Activated naive CD4-positive, alpha-beta T cell treated with anti-CD3 and anti-CD28 coated beads, Interleukin-2, amount 10 ng/mL, durations not matched to agents 7 days and 5 days (primary cell): ENCODE measurements at regions not wholly inside any gene's neighbourhood (a gene's known extent, or its start where the extent isn't known, plus 50 kb on each side); places are given as distances from the start of the nearest gene placed in this dataset.
"Not testable (repeated sequence)": the region's sequence is repeated elsewhere in the genome, so short reads cannot be mapped to it uniquely, and the experiment has no call there.

Experiments used
- CTCF ChIA-PET: fragments of 350-600 bp; sonication (Branson Sonifier 250); formaldehyde crosslinking; loops from one replicate; lab custom pipeline; 2021; ENCODE audit warnings: antibody characterized with exemption; lab: Charles Lee
- DNase-seq: peaks from one replicate; pipeline ENCODE4 v3.0.0-alpha.2; 2020
- H3K27ac Mint-ChIP-seq: one replicate; pipeline ENCODE4 v1.8.0; 2021; ENCODE audit warnings: mild to moderate bottlenecking, moderate library complexity, mixed read lengths
- H3K27me3 Mint-ChIP-seq: one replicate; pipeline ENCODE4 v1.8.0; 2021; ENCODE audit warnings: mild to moderate bottlenecking, mixed read lengths
- H3K36me3 Mint-ChIP-seq: one replicate; pipeline ENCODE4 v1.8.0; 2021; ENCODE audit warnings: mixed read lengths
- H3K4me1 Mint-ChIP-seq: one replicate; pipeline ENCODE4 v1.8.0; 2021; ENCODE audit warnings: mixed read lengths
- H3K4me3 Mint-ChIP-seq: one replicate; pipeline ENCODE4 v1.8.0; 2021; ENCODE audit warnings: mild to moderate bottlenecking, moderate library complexity, mixed read lengths
- H3K9me3 Mint-ChIP-seq: one replicate; pipeline ENCODE4 v1.8.0; 2021; ENCODE audit warnings: mixed read lengths

DNA sequence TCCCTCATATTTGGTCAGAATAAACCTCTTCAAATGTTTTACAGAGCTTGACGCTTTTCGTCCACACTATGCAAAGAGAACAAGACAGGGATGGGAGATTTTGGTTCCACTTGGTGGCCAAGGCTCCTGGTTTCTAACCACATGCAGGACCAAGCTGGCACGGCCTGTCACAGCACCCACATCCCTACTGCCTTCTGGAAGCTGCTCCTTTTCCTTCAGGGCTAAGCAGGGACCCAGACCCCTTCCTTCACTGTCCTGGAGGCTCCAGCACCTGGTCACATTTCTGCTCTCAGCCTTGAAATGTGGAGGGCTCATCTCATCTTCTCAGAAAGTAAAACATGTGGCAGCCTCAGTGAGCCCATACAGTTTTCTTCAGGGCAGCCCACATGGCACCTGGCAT is 50.4 kb upstream of the ARHGEF7 start:
- no peak overlapping the region for H3K4me3 Mint-ChIP-seq
- no peaks in the 10 kb centered on the region for H3K36me3 Mint-ChIP-seq
- CTCF ChIA-PET = no interaction called here
- H3K27me3 Mint-ChIP-seq = peaks cover 43% of the 10 kb centered on the region
- peaks cover 9% of the 10 kb centered on the region for H3K4me1 Mint-ChIP-seq
- no peak for DNase-seq
- H3K27ac Mint-ChIP-seq = no peak overlapping the region
- no peaks in the 10 kb centered on the region for H3K9me3 Mint-ChIP-seq

DNA sequence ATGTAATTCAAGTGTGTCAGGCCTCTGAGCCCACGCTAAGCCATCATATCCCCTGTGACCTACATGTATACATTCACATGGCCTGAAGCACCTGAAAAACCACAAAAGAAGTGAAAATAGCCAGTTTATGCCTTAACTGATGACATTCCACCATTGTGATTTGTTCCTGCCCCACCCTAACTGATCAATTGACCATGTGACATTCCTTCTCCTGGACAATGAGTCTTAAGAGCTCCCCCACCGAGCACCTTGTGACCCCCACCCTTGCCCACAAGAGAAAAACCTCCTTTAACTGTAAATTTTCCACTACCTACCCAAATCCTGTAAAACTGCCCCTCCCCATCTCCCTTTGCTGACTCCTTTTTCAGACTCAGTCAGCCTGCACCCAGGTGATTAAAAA is 52.1 kb upstream of the ARHGEF7 start:
- Mint-ChIP-seq H3K27ac (no peak overlapping the region), H3K4me1 (peaks cover 9% of the 10 kb centered on the region), H3K36me3 (no peaks in the 10 kb centered on the region), H3K27me3 (peaks cover 50% of the 10 kb centered on the region), H3K4me3 (no peak overlapping the region), H3K9me3 (no peaks in the 10 kb centered on the region)
- DNase-seq = no peak
- CTCF ChIA-PET = no interaction called here

DNA sequence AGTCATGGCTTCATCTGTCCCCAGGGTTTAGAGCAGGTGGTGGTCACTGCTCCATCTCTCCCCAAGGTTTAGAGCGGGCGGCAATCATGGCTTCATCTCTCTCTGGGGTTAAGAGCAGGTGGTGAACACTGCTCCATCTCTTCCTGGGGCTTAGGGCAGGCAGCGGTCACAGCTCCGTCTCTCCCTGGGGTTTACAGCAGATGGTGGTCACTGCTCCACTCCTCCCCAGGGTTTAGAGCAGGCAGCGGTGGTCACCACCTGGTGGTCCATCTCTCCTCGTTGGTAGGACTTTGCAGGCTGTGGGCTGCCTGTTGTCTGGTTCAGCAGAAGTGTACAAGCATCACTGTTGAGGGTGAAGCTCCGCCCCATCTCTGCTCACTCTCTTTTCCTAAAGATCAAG is 52.8 kb upstream of the ARHGEF7 start:
- no peak for DNase-seq
- Mint-ChIP-seq H3K27ac (no peak overlapping the region), H3K9me3 (no peaks in the 10 kb centered on the region), H3K36me3 (no peaks in the 10 kb centered on the region), H3K4me3 (no peak overlapping the region), H3K27me3 (peaks cover 46% of the 10 kb centered on the region), H3K4me1 (peaks cover 5% of the 10 kb centered on the region)
- CTCF ChIA-PET = no interaction called here

DNA sequence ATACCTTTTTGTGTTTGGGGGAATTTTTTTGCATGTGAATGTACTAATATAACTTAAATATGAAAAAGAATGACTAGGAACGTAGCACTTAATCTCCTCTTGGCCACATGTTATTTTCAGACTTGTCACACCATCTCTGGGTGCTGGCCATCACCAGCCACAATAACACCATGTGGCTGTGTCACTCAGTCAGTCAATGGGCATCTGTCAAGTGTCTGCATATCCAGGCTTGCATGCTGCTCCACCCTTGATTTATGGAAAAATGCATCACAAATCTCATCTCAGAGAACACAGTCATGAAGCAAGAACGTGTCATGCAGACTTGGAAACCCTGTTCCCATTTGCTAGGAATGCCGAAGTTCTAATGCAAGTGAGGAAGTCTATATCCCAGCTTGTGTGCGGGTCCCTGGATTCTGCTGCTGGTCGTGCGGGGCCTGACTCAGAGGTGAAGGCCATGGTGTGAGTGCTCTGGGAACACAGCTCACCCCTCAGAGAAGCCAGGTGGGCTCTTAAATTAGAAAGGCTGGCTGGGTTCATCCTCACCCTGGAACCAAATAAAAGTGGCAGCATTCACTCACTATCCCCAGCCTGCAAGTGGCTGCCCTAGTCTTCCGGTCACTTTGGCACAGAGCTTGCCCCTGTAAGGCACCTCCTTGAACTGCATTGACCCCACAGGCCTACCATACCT is 53.6 kb upstream of the ARHGEF7 start:
- no peaks in the 10 kb centered on the region for H3K36me3 Mint-ChIP-seq
- peaks cover 42% of the 10 kb centered on the region for H3K27me3 Mint-ChIP-seq
- no peak overlapping the region for H3K4me3 Mint-ChIP-seq

DNA sequence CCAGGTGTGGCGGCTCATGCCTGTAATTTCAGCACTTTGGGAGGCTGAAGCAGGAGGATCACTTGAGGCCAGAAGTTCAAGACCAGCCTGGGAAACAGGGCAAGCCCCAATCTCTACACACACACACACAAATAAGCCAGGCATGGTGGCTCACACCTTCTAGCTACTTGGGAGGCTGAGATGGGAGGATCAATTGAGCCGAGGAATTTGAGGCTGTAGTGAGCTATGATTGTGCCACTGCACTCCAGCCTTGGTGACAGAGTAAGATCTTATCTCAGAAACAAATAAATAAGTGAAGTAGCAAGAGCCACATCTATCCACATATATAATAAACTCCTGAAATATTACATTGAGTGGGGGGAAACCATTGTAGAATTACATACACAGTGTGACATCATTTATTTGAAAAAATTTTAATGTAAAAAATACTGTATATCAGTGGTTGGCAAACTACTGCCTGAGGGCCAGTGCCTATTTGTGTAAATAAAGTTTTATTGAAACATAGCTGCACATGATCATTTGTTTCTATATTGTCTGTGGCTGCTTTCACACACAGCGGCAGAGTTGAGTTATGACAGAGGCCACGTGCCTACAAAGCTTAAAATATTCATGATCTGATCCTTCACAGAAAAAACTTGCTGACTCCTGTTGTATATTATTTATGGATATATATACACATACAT is 54.7 kb upstream of the ARHGEF7 start:
- Mint-ChIP-seq H3K36me3 (no peaks in the 10 kb centered on the region), H3K9me3 (no peaks in the 10 kb centered on the region), H3K27me3 (peaks cover 32% of the 10 kb centered on the region), H3K4me3 (no peak overlapping the region), H3K4me1 (no peaks in the 10 kb centered on the region), H3K27ac (no peak overlapping the region)
- DNase-seq = no peak
- CTCF ChIA-PET = interaction anchor here (1.0 kb wide), 1 partner anchor 9 kb away, joined by 4 read pairs; no protein-coding TSS in a partner anchor

More for the DNA sequence above, 53.6 kb upstream of the ARHGEF7 start:
- DNase-seq = no peak
- H3K9me3 Mint-ChIP-seq = no peaks in the 10 kb centered on the region
- no peak overlapping the region for H3K27ac Mint-ChIP-seq
- CTCF ChIA-PET = no interaction called here
- H3K4me1 Mint-ChIP-seq = peaks cover 2% of the 10 kb centered on the region

DNA sequence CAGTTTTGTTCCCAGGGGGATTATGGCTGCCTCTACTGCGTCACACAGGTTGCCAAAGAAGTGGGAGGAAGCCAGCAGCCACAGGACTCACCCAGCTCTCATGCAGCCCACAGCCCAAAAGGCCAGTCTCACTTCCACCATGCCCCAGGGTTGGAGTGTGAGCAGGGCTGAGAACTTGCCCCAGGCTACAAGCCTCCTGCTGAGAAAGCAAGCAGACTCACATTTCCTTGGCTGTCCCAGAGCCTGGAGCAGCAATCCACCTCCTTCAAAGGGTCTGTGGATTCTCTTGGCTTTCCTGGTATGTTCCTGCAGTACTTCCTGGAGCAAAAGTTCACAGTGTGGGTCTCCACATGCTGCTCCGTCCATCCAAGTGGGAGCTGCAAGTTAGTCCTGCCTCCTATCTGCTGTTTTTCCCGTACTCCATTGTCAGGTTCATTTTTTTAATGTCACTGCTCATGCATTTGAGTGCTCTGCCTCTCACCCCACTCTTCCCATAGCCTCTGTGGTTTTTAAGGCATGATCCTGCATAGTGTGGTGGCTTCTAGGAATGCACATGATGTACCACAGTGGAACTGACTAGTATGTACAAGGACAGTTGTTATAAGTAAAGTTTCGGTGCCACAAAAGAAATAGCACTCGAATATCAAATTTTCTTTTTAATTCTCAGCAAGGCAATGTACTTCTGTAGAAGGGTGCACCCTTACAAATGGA is 56.2 kb upstream of the ARHGEF7 start:
- Mint-ChIP-seq H3K27ac (no peak overlapping the region), H3K9me3 (no peaks in the 10 kb centered on the region), H3K27me3 (peaks cover 25% of the 10 kb centered on the region), H3K36me3 (no peaks in the 10 kb centered on the region), H3K4me3 (no peak overlapping the region), H3K4me1 (no peaks in the 10 kb centered on the region)
- CTCF ChIA-PET = interaction anchor here (2.2 kb wide), 1 partner anchor 9 kb away, joined by 8 read pairs; no protein-coding TSS in a partner anchor
- DNase-seq = no peak

DNA sequence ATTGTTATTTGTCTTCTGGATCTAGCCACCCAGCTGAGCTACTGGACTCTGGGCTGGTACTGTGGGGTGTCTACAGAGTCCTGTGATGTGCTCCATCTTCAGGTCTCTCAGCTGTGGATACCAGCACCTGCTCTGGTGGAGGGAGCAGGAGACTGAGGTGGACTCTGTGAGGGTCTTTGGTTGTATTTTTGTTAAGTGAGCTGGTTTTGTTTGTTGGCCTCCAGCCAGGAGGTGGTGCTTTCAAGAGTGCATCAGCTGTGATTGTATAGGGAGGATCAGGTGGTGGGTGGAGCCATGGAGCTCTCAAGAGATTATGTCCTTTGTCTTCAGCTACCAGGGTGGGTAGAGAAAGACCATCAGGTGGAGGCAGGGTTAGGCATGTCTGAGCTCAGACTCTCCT is 56.8 kb upstream of the ARHGEF7 start:
- H3K36me3 Mint-ChIP-seq, H3K4me1 Mint-ChIP-seq, H3K9me3 Mint-ChIP-seq, DNase-seq, H3K4me3 Mint-ChIP-seq, H3K27ac Mint-ChIP-seq: not testable (repeated sequence)
- CTCF ChIA-PET = interaction anchor here (0.7 to 2.2 kb wide), 2 partner anchors 9 to 465 kb away, joined by 3 to 8 read pairs; no protein-coding TSS in a partner anchor
- peaks cover 29% of the 10 kb centered on the region for H3K27me3 Mint-ChIP-seq

DNA sequence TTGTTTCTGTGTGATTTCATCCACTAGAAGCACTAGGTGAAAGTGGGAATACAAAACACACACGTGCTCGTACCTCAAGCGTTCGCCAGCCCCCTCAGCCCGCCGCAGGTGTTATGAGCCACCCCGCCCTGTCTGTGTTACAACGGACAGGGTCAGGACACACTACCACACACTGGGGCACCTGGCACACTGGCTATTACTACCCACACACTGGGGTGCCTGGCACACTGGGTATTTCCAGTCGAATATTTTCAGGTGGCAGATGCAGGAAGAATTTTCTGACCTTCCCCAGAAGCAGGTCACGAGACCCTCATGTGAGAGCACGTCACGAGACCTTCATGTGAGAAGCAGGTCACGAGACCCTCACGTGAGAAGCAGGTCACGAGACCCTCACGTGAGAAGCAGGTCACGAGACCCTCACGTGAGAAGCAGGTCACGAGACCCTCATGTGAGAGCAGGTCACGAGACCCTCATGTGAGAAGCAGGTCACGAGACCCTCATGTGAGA is 63.3 kb upstream of the ARHGEF7 start:
- H3K9me3 Mint-ChIP-seq, CTCF ChIA-PET, H3K4me1 Mint-ChIP-seq, H3K36me3 Mint-ChIP-seq, H3K4me3 Mint-ChIP-seq, H3K27ac Mint-ChIP-seq, DNase-seq: not testable (repeated sequence)
- peaks cover 20% of the 10 kb centered on the region for H3K27me3 Mint-ChIP-seq

DNA sequence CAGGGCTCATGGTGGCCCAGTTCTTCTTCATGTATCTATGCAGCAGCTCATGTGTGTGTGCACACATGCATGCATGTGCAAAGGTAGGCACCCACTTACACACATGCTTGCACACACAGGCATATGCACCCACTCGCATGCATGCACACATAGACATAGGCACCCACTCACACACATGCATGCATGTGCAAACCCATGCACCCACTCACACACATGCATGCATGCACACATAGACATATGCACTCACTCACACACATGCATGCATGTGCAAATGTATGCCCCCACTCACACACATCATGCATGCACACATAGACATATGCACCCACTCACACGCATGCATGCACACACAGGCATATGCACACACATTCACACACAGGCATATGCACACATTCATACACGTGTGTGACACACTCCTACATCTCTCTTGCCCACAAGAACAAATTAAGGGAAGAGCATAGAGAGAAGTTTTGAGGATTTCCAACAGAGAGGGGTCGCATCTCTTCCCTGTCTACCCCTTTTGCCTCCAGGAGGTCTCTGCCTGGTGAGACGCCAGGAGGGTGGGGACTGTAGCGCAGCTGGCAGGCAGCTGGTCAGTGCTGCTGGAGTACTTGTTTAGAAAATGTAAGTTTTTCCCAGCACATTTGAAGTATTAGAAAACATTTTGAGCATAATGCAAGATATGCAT is 63.9 kb upstream of the ARHGEF7 start:
- no peak overlapping the region for H3K27ac Mint-ChIP-seq
- no peak for DNase-seq
- no peak overlapping the region for H3K4me3 Mint-ChIP-seq
- CTCF ChIA-PET = interaction anchor here (1.2 kb wide), 1 partner anchor 106 kb away, joined by 3 read pairs; no protein-coding TSS in a partner anchor
- H3K9me3 Mint-ChIP-seq = no peaks in the 10 kb centered on the region
- H3K4me1 Mint-ChIP-seq = peaks cover 7% of the 10 kb centered on the region
- peaks cover 15% of the 10 kb centered on the region for H3K27me3 Mint-ChIP-seq
- no peaks in the 10 kb centered on the region for H3K36me3 Mint-ChIP-seq

DNA sequence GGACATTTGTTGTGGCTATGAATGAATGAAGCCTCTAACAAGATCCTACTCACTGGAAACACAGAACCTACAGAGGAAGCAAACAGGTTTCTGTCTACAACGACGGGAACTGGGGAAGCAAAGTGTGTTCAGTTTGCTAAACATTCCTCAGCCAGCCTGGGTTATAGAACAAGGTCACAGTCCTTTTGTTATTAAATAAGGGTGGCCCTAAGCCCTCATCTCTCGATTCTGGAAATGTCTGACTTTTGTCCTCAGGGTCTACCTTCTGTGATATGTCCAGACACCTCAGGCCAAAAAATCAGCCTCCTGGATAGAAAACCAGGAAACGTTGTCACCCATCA is 64.6 kb upstream of the ARHGEF7 start:
- Mint-ChIP-seq H3K4me3 (no peak overlapping the region), H3K36me3 (no peaks in the 10 kb centered on the region), H3K4me1 (peaks cover 7% of the 10 kb centered on the region), H3K9me3 (no peaks in the 10 kb centered on the region), H3K27me3 (peaks cover 15% of the 10 kb centered on the region), H3K27ac (no peak overlapping the region)
- DNase-seq = no peak
- CTCF ChIA-PET = interaction anchor here (1.2 kb wide), 1 partner anchor 105 kb away, joined by 3 read pairs; no protein-coding TSS in a partner anchor

DNA sequence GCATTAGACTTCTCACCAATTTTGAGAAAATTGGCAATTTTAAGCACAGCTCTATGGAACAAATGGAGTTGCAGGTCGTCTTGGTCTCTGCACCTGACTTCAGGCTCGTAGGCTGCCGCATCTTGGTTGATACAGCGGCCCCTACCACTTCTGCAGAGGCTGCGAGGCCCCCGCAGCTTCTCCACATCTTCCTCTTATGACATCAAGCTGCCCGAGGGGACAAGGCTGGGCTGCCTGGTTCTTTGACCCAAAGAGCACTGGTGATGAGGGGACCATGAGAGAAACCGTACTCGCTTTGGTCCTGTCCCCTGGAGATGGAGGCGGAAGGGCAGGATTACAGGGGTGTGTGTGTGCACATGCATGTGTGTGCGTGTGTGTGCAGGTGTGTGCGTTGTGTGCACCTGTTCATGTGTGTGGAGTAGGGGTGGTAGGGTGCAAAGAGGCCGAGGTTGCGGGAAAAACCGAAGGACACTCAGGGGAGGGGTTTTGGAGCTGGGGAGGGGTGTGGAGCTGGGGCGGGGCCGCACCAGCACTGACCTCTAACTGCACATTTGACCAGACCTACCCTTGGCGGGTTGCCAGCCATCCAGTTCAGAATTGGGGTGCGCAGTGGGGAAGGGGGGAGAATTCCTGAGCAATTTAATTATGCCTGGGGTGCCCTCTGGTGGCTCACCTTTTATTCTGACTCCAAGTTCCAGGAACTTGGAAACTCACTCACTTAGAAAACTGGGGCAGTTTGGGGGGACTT is 65.1 kb upstream of the ARHGEF7 start:
- no peak for DNase-seq
- no peaks in the 10 kb centered on the region for H3K36me3 Mint-ChIP-seq
- CTCF ChIA-PET = interaction anchor here (1.1 to 2.5 kb wide), 3 partner anchors 105 to 405 kb away, joined by 3 to 11 read pairs (median 3); no protein-coding TSS in a partner anchor
- H3K27ac Mint-ChIP-seq = no peak overlapping the region
- no peak overlapping the region for H3K4me3 Mint-ChIP-seq
- peaks cover 7% of the 10 kb centered on the region for H3K4me1 Mint-ChIP-seq
- peaks cover 15% of the 10 kb centered on the region for H3K27me3 Mint-ChIP-seq
- H3K9me3 Mint-ChIP-seq = no peaks in the 10 kb centered on the region

DNA sequence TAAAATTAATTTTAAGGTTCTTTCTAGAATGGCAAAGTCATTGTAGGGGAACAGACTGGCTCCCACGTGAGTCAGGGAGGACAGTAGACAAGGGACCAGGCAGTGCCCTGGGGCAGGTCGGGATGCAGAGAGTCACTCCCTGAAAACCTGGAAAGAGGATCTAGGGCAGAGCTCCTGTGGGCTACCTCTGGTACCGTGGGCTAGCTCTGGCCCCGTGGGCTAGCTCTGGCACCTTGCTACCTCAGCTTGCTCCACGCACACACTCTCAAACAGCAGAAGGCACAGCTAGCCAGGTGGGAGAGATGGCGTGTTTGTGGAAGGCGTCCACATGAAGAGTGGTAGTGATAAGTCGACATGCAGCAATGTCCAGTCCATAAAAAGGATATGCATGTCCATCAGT is 66.7 kb upstream of the ARHGEF7 start:
- Mint-ChIP-seq H3K4me3 (no peak overlapping the region), H3K4me1 (peaks cover 7% of the 10 kb centered on the region), H3K27me3 (peaks cover 9% of the 10 kb centered on the region), H3K27ac (no peak overlapping the region), H3K9me3 (no peaks in the 10 kb centered on the region), H3K36me3 (no peaks in the 10 kb centered on the region)
- CTCF ChIA-PET = interaction anchor here (1.2 to 2.5 kb wide), 2 partner anchors 104 to 197 kb away, joined by 3 to 11 read pairs; no protein-coding TSS in a partner anchor
- no peak for DNase-seq

DNA sequence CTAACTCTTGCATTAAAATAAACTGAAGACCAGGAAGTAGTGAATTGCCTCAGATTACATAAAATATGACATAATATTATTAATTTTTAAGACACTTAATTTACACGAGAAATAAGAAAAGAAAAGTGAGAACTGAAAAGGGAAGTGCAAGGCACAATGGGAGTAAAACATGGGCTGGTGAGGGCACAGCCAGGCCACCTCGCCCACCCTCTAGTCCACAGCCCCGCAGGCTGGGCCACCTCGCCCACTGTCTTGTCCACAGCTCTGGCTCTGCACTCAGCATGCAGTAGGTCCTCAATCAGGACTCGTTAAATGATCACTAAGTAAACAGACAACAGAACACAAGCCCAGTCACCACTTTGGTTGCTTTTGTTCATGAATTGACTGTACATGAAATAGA is 67.8 kb upstream of the ARHGEF7 start:
- Mint-ChIP-seq H3K4me3 (no peak overlapping the region), H3K27ac (no peak overlapping the region), H3K9me3 (no peaks in the 10 kb centered on the region), H3K27me3 (peaks cover 12% of the 10 kb centered on the region), H3K36me3 (no peaks in the 10 kb centered on the region), H3K4me1 (peaks cover 7% of the 10 kb centered on the region)
- CTCF ChIA-PET = interaction anchor here (2.5 kb wide), 1 partner anchor 103 kb away, joined by 11 read pairs; no protein-coding TSS in a partner anchor
- DNase-seq = no peak
